ENCODE measurements at regions not wholly inside any gene's neighbourhood (a gene's known extent, or its start where the extent isn't known, plus 50 kb on each side); places are given as distances from the start of the nearest gene placed in this dataset.
"Not testable (repeated sequence)": the region's sequence is repeated elsewhere in the genome, so short reads cannot be mapped to it uniquely, and the experiment has no call there.

DNA sequence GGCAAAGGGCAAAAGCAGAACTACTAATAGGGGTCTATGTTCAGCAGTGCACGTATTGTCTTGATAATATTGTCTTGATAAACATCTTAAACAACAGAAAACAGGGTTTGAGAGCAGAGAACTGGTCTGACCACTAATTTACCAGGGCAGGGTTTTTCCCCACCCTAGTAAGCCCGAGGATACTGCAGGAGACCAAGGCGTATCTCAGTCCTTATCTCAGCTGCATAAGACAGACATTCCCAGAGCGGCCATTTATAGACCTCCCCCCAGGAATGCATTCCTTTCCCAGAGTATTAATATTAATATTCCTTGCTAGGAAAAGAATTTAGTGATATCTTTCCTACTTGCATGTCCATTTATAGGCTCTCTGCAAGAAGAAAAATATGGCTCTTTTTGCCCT lies 222.5 kb upstream of the GRIK2 start:
- not testable (repeated sequence) for H3K23ac ChIP-seq (ENCODE audit: low read length in 2 of 2); H3K36me3 ChIP-seq (ENCODE audit: control insufficient read depth in 1 of 2, insufficient read depth in 2 of 2, low read depth in 1 of 2, low read length in 2 of 2); H3K4me2 ChIP-seq (ENCODE audit: low read length, poor library complexity, severe bottlenecking); H2BK15ac ChIP-seq (ENCODE audit: low read depth, poor library complexity, severe bottlenecking); H3K79me1 ChIP-seq (replicated peaks; ENCODE audit: low read length, poor library complexity, severe bottlenecking); H2AFZ ChIP-seq (ENCODE audit: low read depth, low read length); H3K9ac ChIP-seq (ENCODE audit: low read length); H3K27ac ChIP-seq (ENCODE audit: low read length, poor library complexity, severe bottlenecking); H3K4me3 ChIP-seq (ENCODE audit: insufficient read depth in 1 of 2, low read depth in 1 of 2, low read length in 2 of 2); H2AK5ac ChIP-seq (ENCODE audit: low read length, severe bottlenecking); DNase-seq; H3K27me3 ChIP-seq (ENCODE audit: control insufficient read depth in 1 of 2, insufficient read depth in 1 of 2, low read length in 2 of 2); H3K18ac ChIP-seq (ENCODE audit: low read depth in 1 of 2, low read length in 2 of 2); H2BK120ac ChIP-seq (ENCODE audit: low read depth, low read length); H3K14ac ChIP-seq (ENCODE audit: low read length in 2 of 2); H3K4me1 ChIP-seq (ENCODE audit: control insufficient read depth, insufficient read depth, low read depth, low read length); H4K8ac ChIP-seq (ENCODE audit: low read length); H2BK12ac ChIP-seq (ENCODE audit: low read length in 2 of 2); H2BK5ac ChIP-seq (ENCODE audit: low read depth, low read length, poor library complexity, severe bottlenecking); H4K91ac ChIP-seq (ENCODE audit: low read length); H3K4ac ChIP-seq (ENCODE audit: low read depth in 1 of 2, low read length in 2 of 2)
- WGBS: 100% methylated on average over 1 of the region's 4 CpGs
- peaks cover 26% of the 10 kb centered on the region for H3K9me3 ChIP-seq (ENCODE audit: control insufficient read depth, low read length)

DNA sequence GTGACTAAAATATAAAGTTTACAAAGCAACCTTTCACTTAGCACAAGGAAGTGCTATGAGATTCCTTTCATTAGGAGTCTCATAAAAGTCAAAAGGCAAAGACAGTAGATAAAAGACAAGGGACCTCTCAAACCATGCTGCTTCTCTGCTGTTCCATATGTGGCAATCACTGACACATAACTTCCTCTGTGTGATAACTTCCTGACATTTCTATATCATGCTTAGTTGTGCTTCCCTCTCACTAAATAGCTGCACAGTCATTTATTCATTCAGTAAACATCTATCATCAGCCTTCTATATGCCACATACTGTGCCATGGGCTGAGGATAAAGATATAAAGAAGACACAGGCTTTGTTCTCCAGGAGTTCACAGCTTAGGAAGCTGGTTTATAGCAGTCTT lies 214.8 kb upstream of the GRIK2 start:
- Histone ChIP-seq H3K4ac (ENCODE audit: low read depth in 1 of 2, low read length in 2 of 2) (no peak overlapping the region), H2BK12ac (ENCODE audit: low read length in 2 of 2) (no peak overlapping the region), H3K23ac (ENCODE audit: low read length in 2 of 2) (no peak overlapping the region), H2AK5ac (ENCODE audit: low read length, severe bottlenecking) (no peak overlapping the region), H4K91ac (ENCODE audit: low read length) (no peak overlapping the region), H3K27ac (ENCODE audit: low read length, poor library complexity, severe bottlenecking) (no peak overlapping the region), H3K18ac (ENCODE audit: low read depth in 1 of 2, low read length in 2 of 2) (no peak overlapping the region), H2AFZ (ENCODE audit: low read depth, low read length) (no peak overlapping the region), H3K9me3 (ENCODE audit: control insufficient read depth, low read length) (no peaks in the 10 kb centered on the region), H3K4me2 (ENCODE audit: low read length, poor library complexity, severe bottlenecking) (no peak overlapping the region), H3K9ac (ENCODE audit: low read length) (no peak overlapping the region), H3K14ac (ENCODE audit: low read length in 2 of 2) (no peak overlapping the region), H2BK120ac (ENCODE audit: low read depth, low read length) (no peak overlapping the region), H4K8ac (ENCODE audit: low read length) (no peak overlapping the region), H3K27me3 (ENCODE audit: control insufficient read depth in 1 of 2, insufficient read depth in 1 of 2, low read length in 2 of 2) (no peaks in the 10 kb centered on the region), H2BK15ac (ENCODE audit: low read depth, poor library complexity, severe bottlenecking) (no peak overlapping the region), H3K4me1 (ENCODE audit: control insufficient read depth, insufficient read depth, low read depth, low read length) (no peaks in the 10 kb centered on the region), H2BK5ac (ENCODE audit: low read depth, low read length, poor library complexity, severe bottlenecking) (no peak overlapping the region), H3K36me3 (ENCODE audit: control insufficient read depth in 1 of 2, insufficient read depth in 2 of 2, low read depth in 1 of 2, low read length in 2 of 2) (no peaks in the 10 kb centered on the region), H3K79me1 (replicated peaks; ENCODE audit: low read length, poor library complexity, severe bottlenecking) (no peaks in the 10 kb centered on the region), H3K4me3 (ENCODE audit: insufficient read depth in 1 of 2, low read depth in 1 of 2, low read length in 2 of 2) (no peak overlapping the region)
- DNase-seq: peak; percentile 33

DNA sequence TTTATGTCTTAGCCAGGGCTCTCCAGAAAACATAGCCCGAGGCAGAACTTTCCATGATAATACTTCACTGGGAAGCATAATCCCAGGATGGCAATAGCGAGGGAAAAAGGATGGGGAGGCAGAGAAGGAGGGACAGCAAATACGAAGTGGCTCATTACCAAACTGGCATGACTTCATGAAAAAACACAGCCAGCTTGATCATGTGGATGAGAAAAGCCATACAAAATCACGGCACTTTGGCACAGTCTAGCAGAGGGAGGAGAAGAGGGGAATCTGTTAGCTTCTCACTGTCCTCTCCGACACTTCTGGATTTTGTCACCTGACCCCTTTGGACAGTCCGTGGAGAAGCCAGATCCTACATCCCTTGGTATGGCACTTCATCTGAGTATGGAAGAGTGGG lies 212.5 kb upstream of the GRIK2 start:
- no peak overlapping the region for H2AK5ac ChIP-seq (ENCODE audit: low read length, severe bottlenecking)
- H2BK15ac ChIP-seq (ENCODE audit: low read depth, poor library complexity, severe bottlenecking): no peak overlapping the region
- H2BK12ac ChIP-seq (ENCODE audit: low read length in 2 of 2): no peak overlapping the region

DNA sequence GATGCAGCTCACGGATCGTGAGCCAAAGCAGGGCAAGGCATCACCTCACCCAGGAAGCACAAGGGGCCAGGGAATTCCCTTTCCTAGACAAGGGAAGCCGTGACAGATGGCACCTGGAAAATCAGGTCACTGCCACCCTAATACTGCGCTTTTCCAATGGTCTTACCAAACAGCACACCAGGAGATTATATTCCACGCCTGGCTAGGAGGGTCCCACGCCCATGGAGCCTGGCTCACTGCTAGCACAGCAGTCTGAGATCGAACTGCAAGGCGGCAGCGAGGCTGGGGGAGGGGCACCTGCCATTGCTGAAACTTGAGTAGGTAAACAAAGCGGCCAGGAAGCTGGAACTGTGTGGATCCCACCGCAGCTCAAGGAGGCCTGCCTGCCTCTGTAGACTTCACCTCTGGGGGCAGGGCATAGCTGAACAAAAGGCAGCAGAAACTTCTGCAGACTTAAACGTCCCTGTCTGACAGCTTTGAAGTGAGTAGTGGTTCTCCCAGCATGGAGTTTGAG lies 205.2 kb upstream of the GRIK2 start:
- not testable (repeated sequence) for H3K9ac ChIP-seq (ENCODE audit: low read length); H3K27me3 ChIP-seq (ENCODE audit: control insufficient read depth in 1 of 2, insufficient read depth in 1 of 2, low read length in 2 of 2); DNase-seq; H4K8ac ChIP-seq (ENCODE audit: low read length); H3K18ac ChIP-seq (ENCODE audit: low read depth in 1 of 2, low read length in 2 of 2); H2AK5ac ChIP-seq (ENCODE audit: low read length, severe bottlenecking); H2BK120ac ChIP-seq (ENCODE audit: low read depth, low read length); H3K4me2 ChIP-seq (ENCODE audit: low read length, poor library complexity, severe bottlenecking); H3K14ac ChIP-seq (ENCODE audit: low read length in 2 of 2); H2BK15ac ChIP-seq (ENCODE audit: low read depth, poor library complexity, severe bottlenecking); H3K9me3 ChIP-seq (ENCODE audit: control insufficient read depth, low read length); H4K91ac ChIP-seq (ENCODE audit: low read length); H3K27ac ChIP-seq (ENCODE audit: low read length, poor library complexity, severe bottlenecking); H2AFZ ChIP-seq (ENCODE audit: low read depth, low read length); H3K36me3 ChIP-seq (ENCODE audit: control insufficient read depth in 1 of 2, insufficient read depth in 2 of 2, low read depth in 1 of 2, low read length in 2 of 2); H2BK5ac ChIP-seq (ENCODE audit: low read depth, low read length, poor library complexity, severe bottlenecking); H3K4ac ChIP-seq (ENCODE audit: low read depth in 1 of 2, low read length in 2 of 2); H3K23ac ChIP-seq (ENCODE audit: low read length in 2 of 2); H3K4me3 ChIP-seq (ENCODE audit: insufficient read depth in 1 of 2, low read depth in 1 of 2, low read length in 2 of 2); H3K4me1 ChIP-seq (ENCODE audit: control insufficient read depth, insufficient read depth, low read depth, low read length); H3K79me1 ChIP-seq (replicated peaks; ENCODE audit: low read length, poor library complexity, severe bottlenecking); H2BK12ac ChIP-seq (ENCODE audit: low read length in 2 of 2)
- WGBS: 88% methylated on average over 12 of the region's 12 CpGs

More for the DNA sequence above, 212.5 kb upstream of the GRIK2 start:
- 92% methylated on average over 6 of the region's 6 CpGs for WGBS
- Histone ChIP-seq H3K4me1 (ENCODE audit: control insufficient read depth, insufficient read depth, low read depth, low read length) (no peaks in the 10 kb centered on the region), H3K27ac (ENCODE audit: low read length, poor library complexity, severe bottlenecking) (no peak overlapping the region), H3K27me3 (ENCODE audit: control insufficient read depth in 1 of 2, insufficient read depth in 1 of 2, low read length in 2 of 2) (no peaks in the 10 kb centered on the region), H3K14ac (ENCODE audit: low read length in 2 of 2) (no peak overlapping the region), H3K9ac (ENCODE audit: low read length) (no peak overlapping the region), H3K4me2 (ENCODE audit: low read length, poor library complexity, severe bottlenecking) (no peak overlapping the region), H4K91ac (ENCODE audit: low read length) (no peak overlapping the region), H3K4me3 (ENCODE audit: insufficient read depth in 1 of 2, low read depth in 1 of 2, low read length in 2 of 2) (no peak overlapping the region), H2BK120ac (ENCODE audit: low read depth, low read length) (peak overlapping the region; percentile 19), H3K9me3 (ENCODE audit: control insufficient read depth, low read length) (no peaks in the 10 kb centered on the region), H4K8ac (ENCODE audit: low read length) (no peak overlapping the region), H3K79me1 (replicated peaks; ENCODE audit: low read length, poor library complexity, severe bottlenecking) (no peaks in the 10 kb centered on the region), H3K18ac (ENCODE audit: low read depth in 1 of 2, low read length in 2 of 2) (peak overlapping the region in 1 of 2 experiments; percentile 43), H3K36me3 (ENCODE audit: control insufficient read depth in 1 of 2, insufficient read depth in 2 of 2, low read depth in 1 of 2, low read length in 2 of 2) (no peaks in the 10 kb centered on the region), H3K4ac (ENCODE audit: low read depth in 1 of 2, low read length in 2 of 2) (no peak overlapping the region), H3K23ac (ENCODE audit: low read length in 2 of 2) (no peak overlapping the region), H2AFZ (ENCODE audit: low read depth, low read length) (no peak overlapping the region), H2BK5ac (ENCODE audit: low read depth, low read length, poor library complexity, severe bottlenecking) (no peak overlapping the region)
- DNase-seq: no peak

Measured in mesenchymal stem cell (in vitro differentiated cells and primary cell).